PC-9 (cell line): ENCODE measurements at regions not wholly inside any gene's neighbourhood (a gene's known extent, or its start where the extent isn't known, plus 50 kb on each side); places are given as distances from the start of the nearest gene placed in this dataset.

Experiments used
- BruUV-seq: library from RNA; stranded (reverse); fragments of 400-500 nt; replicated peaks from 2 replicates; lab custom pipeline; 2021; lab: Mats Ljungman, UMichigan
- CTCF ChIA-PET: fragments of 300-600 bp; sonication (Branson Sonifier 250); formaldehyde crosslinking; loops from one replicate; lab custom pipeline; 2022; ENCODE audit warnings: antibody characterized with exemption; lab: Charles Lee
- POLR2A ChIA-PET: fragments of 300-600 bp; sonication (Branson Sonifier 250); formaldehyde crosslinking; loops from one replicate; lab custom pipeline; 2022; ENCODE audit warnings: antibody characterized with exemption; ENCODE audit not compliant: unreplicated experiment; lab: Charles Lee
- DNase-seq, 2 experiments: peaks; one replicate each; pipeline versions ENCODE4 v3.0.0 to v3.0.0-alpha.2; 2015 to 2022; ENCODE audit warnings: mixed read lengths in 1 of 2
- H2AFZ ChIP-seq: fragments of 200-600 bp; sonication (generic); 2 replicates; pipeline ENCODE4 v1.8.1; 2017; ENCODE audit warnings: antibody characterized with exemption
- H3F3A ChIP-seq: fragments of 200-600 bp; sonication (generic); 2 replicates; pipeline ENCODE4 v1.8.1; 2017; ENCODE audit warnings: antibody characterized with exemption, mild to moderate bottlenecking, low read depth; ENCODE audit not compliant: insufficient read depth
- H3K27ac ChIP-seq: fragments of 200-600 bp; sonication (generic); 2 replicates; pipeline ENCODE4 v1.6.1; 2016; ENCODE audit warnings: mixed run types
- H3K27me3 ChIP-seq: fragments of 200-600 bp; sonication (generic); 2 replicates; pipeline ENCODE4 v1.6.1; 2016; ENCODE audit warnings: low read depth, mixed run types; ENCODE audit not compliant: insufficient read depth
- H3K36me3 ChIP-seq: fragments of 200-600 bp; sonication (generic); 2 replicates; pipeline ENCODE4 v1.6.1; 2016; ENCODE audit warnings: low read depth, mixed run types
- H3K4me1 ChIP-seq: fragments of 200-600 bp; sonication (generic); replicated peaks from 2 replicates; pipeline ENCODE4 v1.6.1; 2016; ENCODE audit warnings: mixed run types; ENCODE audit not compliant: insufficient read depth
- H3K4me2 ChIP-seq: fragments of 200-600 bp; sonication (generic); 2 replicates; pipeline ENCODE4 v1.6.1; 2017; ENCODE audit warnings: mixed run types
- H3K4me3 ChIP-seq: fragments of 200-600 bp; sonication (generic); 2 replicates; pipeline ENCODE4 v1.6.1; 2016; ENCODE audit warnings: mixed run types
- H3K79me2 ChIP-seq: fragments of 200-600 bp; sonication (generic); 2 replicates; pipeline ENCODE4 v1.6.1; 2017; ENCODE audit warnings: low read depth, mixed run types
- H3K9me2 ChIP-seq: fragments of 200-600 bp; sonication (generic); 2 replicates; pipeline ENCODE4 v1.8.1; 2017; ENCODE audit warnings: mild to moderate bottlenecking; ENCODE audit not compliant: insufficient read depth
- H3K9me3 ChIP-seq: fragments of 200-600 bp; sonication (generic); 2 replicates; pipeline ENCODE4 v1.8.1; 2016; ENCODE audit warnings: low read depth; ENCODE audit not compliant: insufficient read depth
- H4K20me1 ChIP-seq: fragments of 200-600 bp; sonication (generic); 2 replicates; pipeline ENCODE4 v1.8.1; 2017; ENCODE audit not compliant: insufficient read depth
- EZH2 ChIP-seq: fragments of 200-600 bp; sonication (generic); IDR thresholded peaks from 2 replicates; pipeline ENCODE4 v1.8.0; 2017; ENCODE audit warnings: antibody characterized with exemption, low read depth
- intact Hi-C: fragments of 100-400 bp; cut with micrococcal nuclease; formaldehyde crosslinking; loops from one replicate; pipeline ENCODE4 v1.10.0; 2022; ENCODE audit not compliant: unreplicated experiment
- TF ChIP-seq, protein P1 (sequence below): fragments of 200-600 bp; sonication (generic); conservative IDR thresholded peaks from 2 replicates; pipeline ENCODE4 v1.6.1; 2017; ENCODE audit warnings: mixed run types, antibody characterized with exemption, mild to moderate bottlenecking, moderate library complexity

DNA sequence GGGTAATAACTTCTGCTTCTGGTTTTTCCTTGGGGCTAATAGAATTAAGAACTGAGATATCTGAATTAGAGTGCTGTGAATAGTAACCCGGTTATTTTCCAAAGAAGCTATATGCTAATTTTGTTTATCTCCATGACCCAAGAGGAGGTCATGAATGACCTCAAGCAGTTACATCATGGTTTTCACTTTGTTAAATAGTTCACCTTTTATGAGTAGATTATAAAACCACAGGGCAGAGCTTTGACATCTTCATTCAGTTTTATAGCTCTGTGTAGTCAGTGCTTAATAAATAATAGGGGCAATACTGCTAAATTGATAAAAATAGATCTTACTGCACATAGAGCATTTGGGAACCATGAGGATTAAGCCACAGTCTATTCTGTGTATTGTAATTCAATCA, 462.2 kb downstream of the LRIG3 start:
- Histone ChIP-seq H3K27me3 (no peaks in the 10 kb centered on the region), H3K36me3 (no peaks in the 10 kb centered on the region), H3K4me1 (0 out of 2 replicates have a peak, but pooled peaks cover 5% of the 10 kb centered on the region), H3K4me2 (no peak overlapping the region), H3K9me2 (no peaks in the 10 kb centered on the region), H3K27ac (no peak overlapping the region), H4K20me1 (no peaks in the 10 kb centered on the region), H3K4me3 (no peak overlapping the region), H3K79me2 (no peaks in the 10 kb centered on the region), H3K9me3 (no peaks in the 10 kb centered on the region; the same call in 1 of the 2 replicates), H2AFZ (no peak overlapping the region), H3F3A (no peaks in the 10 kb centered on the region)
- CTCF ChIA-PET, result no interaction called here
- intact Hi-C loops, result no loop called here
- DNase-seq, result no peak
- TF ChIP-seq, protein P1, sequence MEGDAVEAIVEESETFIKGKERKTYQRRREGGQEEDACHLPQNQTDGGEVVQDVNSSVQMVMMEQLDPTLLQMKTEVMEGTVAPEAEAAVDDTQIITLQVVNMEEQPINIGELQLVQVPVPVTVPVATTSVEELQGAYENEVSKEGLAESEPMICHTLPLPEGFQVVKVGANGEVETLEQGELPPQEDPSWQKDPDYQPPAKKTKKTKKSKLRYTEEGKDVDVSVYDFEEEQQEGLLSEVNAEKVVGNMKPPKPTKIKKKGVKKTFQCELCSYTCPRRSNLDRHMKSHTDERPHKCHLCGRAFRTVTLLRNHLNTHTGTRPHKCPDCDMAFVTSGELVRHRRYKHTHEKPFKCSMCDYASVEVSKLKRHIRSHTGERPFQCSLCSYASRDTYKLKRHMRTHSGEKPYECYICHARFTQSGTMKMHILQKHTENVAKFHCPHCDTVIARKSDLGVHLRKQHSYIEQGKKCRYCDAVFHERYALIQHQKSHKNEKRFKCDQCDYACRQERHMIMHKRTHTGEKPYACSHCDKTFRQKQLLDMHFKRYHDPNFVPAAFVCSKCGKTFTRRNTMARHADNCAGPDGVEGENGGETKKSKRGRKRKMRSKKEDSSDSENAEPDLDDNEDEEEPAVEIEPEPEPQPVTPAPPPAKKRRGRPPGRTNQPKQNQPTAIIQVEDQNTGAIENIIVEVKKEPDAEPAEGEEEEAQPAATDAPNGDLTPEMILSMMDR, result no peak
- TF ChIP-seq EZH2, result no peak
- BruUV-seq, result no TSS peak
- POLR2A ChIA-PET, result no interaction called here

- H3K9me3 ChIP-seq, result no peaks in the 10 kb centered on the region; the same call in 1 of the 2 replicates
- no peaks in the 10 kb centered on the region for H3K79me2 ChIP-seq
- DNase-seq, result no peak
- no peaks in the 10 kb centered on the region for H3F3A ChIP-seq
- H2AFZ ChIP-seq, result no peak overlapping the region
- H3K4me1 ChIP-seq, result 0 out of 2 replicates have a peak, but pooled peaks cover 5% of the 10 kb centered on the region
- POLR2A ChIA-PET, result no interaction called here
- TF ChIP-seq, protein P1, result no peak
- CTCF ChIA-PET, result no interaction called here
- H3K4me2 ChIP-seq, result no peak overlapping the region
- H3K36me3 ChIP-seq, result no peaks in the 10 kb centered on the region
- no peaks in the 10 kb centered on the region for H3K27me3 ChIP-seq
- no peaks in the 10 kb centered on the region for H4K20me1 ChIP-seq
- no peaks in the 10 kb centered on the region for H3K9me2 ChIP-seq
- no peak overlapping the region for H3K4me3 ChIP-seq
- no peak overlapping the region for H3K27ac ChIP-seq
- intact Hi-C loops, result no loop called here
- no TSS peak for BruUV-seq
These were observed 461.1 kb downstream of the LRIG3 start for GRCh38 chr12:58459191-58459590.

- no peak overlapping the region for H2AFZ ChIP-seq
- intact Hi-C loops, result no loop called here
- H3K27me3 ChIP-seq, result no peaks in the 10 kb centered on the region
- BruUV-seq, result no TSS peak
- no peaks in the 10 kb centered on the region for H3K79me2 ChIP-seq
- H3K4me3 ChIP-seq, result no peak overlapping the region
- no peaks in the 10 kb centered on the region for H3K9me2 ChIP-seq
- H4K20me1 ChIP-seq, result no peaks in the 10 kb centered on the region
- no peaks in the 10 kb centered on the region for H3F3A ChIP-seq
- TF ChIP-seq EZH2, result no peak
- TF ChIP-seq, protein P1, result no peak
- no peaks in the 10 kb centered on the region; the same call in 1 of the 2 replicates for H3K9me3 ChIP-seq
- POLR2A ChIA-PET, result no interaction called here
- no peak overlapping the region for H3K27ac ChIP-seq
- no peak overlapping the region for H3K4me2 ChIP-seq
- CTCF ChIA-PET, result no interaction called here
- H3K36me3 ChIP-seq, result no peaks in the 10 kb centered on the region
- H3K4me1 ChIP-seq, result 0 out of 2 replicates have a peak, but pooled peaks cover 3% of the 10 kb centered on the region
- no peak for DNase-seq
These were observed 457.3 kb downstream of the LRIG3 start for GRCh38 chr12:58463051-58463450.
